ENCODE measurements at regions not wholly inside any gene's neighbourhood (a gene's known extent, or its start where the extent isn't known, plus 50 kb on each side); places are given as distances from the start of the nearest gene placed in this dataset.
"Not testable (repeated sequence)": the region's sequence is repeated elsewhere in the genome, so short reads cannot be mapped to it uniquely, and the experiment has no call there.

- not testable (repeated sequence) for TF ChIP-seq POLR2A, EP300, POLR2AphosphoS5, CTCF (IDR thresholded peaks at IDR 0.05)
Observed at GRCh38 chr9:85474896-85475295, 266.9 kb downstream of the AGTPBP1 start.
